Adipocyte (in vitro differentiated cells): ENCODE measurements at regions not wholly inside any gene's neighbourhood (a gene's known extent, or its start where the extent isn't known, plus 50 kb on each side); places are given as distances from the start of the nearest gene placed in this dataset.

ENCODE experiments used
- DNase-seq: peaks from one replicate; pipeline ENCODE4 v3.0.0-alpha.2; 2015; ENCODE audit warnings: low read depth
- H3K27me3 ChIP-seq: replicated peaks from 2 replicates; pipeline ENCODE4 v1.7.0; 2013; ENCODE audit warnings: mild to moderate bottlenecking, low read length, moderate library complexity; ENCODE audit not compliant: control insufficient read depth, insufficient read depth
- H3K36me3 ChIP-seq: 2 replicates; pipeline ENCODE4 v1.7.0; 2013; ENCODE audit warnings: low read length, mild to moderate bottlenecking, moderate library complexity; ENCODE audit not compliant: control insufficient read depth, insufficient read depth, severe bottlenecking
- H3K4me1 ChIP-seq: 2 replicates; pipeline ENCODE4 v1.7.0; 2013; ENCODE audit warnings: mild to moderate bottlenecking, low read length, moderate library complexity; ENCODE audit not compliant: control insufficient read depth, insufficient read depth
- H3K4me3 ChIP-seq: 2 replicates; pipeline ENCODE4 v1.7.0; 2013; ENCODE audit warnings: mild to moderate bottlenecking, low read length, moderate library complexity
- H3K9ac ChIP-seq: 2 replicates; pipeline ENCODE4 v1.7.0; 2013; ENCODE audit warnings: mild to moderate bottlenecking, low read length, moderate library complexity
- H3K9me3 ChIP-seq: 2 replicates; pipeline ENCODE4 v1.7.0; 2013; ENCODE audit warnings: mild to moderate bottlenecking, low read length, moderate library complexity; ENCODE audit not compliant: control insufficient read depth

DNA sequence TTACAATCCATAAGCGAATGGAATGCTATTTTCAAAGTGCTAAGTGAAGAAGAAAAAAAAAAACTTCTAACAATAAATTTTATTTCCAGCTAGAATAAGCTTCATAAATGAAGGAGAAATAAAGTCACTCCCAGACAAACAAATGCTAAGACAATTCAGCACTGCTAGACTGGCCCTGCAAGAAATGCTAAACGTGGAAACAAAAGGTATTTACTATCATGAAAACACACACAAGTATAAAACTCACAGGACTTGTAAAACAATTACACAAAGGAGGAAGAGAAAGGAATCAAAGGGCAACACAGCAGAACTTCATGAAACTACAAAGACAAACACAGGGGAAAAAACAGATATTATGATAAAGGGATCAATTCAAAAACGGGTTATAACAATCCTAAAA is 85.8 kb upstream of the NELL2 start:
- H3K4me1 ChIP-seq = no peaks in the 10 kb centered on the region
- H3K9me3 ChIP-seq = peaks cover 6% of the 10 kb centered on the region
- no peak overlapping the region for H3K9ac ChIP-seq
- no peaks in the 10 kb centered on the region for H3K27me3 ChIP-seq
- H3K36me3 ChIP-seq = no peaks in the 10 kb centered on the region
- no peak for DNase-seq
- H3K4me3 ChIP-seq = no peak overlapping the region

DNA sequence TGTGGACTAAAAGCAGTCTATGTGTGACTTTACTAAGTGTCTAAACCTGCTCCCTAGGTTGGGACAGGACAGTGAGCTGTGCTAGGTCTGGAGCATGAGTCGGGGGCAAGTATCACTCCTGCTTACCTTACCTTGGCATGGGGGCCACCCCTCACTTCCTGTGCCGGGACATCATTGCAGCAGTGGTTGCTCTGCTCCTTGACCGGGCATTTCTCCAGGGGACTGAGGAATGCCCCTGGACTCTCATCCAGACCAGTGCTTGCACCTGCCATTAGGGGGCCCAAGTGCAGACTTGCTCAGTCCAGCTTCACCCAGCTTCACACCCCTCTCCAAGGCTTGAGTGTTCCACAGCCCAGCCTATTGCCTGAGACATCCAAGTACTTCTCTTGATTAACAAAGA is 84.7 kb upstream of the NELL2 start:
- H3K9ac ChIP-seq = no peak overlapping the region
- H3K27me3 ChIP-seq = no peaks in the 10 kb centered on the region
- H3K36me3 ChIP-seq = no peaks in the 10 kb centered on the region
- no peak overlapping the region for H3K4me3 ChIP-seq
- no peaks in the 10 kb centered on the region for H3K4me1 ChIP-seq
- H3K9me3 ChIP-seq = peaks cover 2% of the 10 kb centered on the region
- no peak for DNase-seq

DNA sequence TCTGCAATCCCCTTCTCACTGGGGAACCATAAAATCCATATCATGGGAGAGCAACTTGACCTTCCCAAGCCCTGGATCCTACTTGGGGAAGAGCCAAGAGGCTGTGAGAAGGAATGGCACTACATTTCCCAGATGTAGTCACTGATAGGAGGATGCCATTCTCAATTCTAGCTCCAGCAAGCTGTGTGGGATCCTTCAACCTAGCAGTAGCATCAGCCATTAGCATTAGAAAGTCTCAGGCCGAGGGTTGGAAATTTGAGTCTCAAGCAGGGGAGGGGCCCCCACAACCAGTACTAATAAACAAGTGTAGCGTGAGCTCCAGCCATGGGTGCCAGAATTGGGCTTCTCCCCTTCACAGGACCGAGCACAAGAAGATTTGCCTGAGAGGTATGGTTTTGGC is 84.3 kb upstream of the NELL2 start:
- Histone ChIP-seq H3K4me1 (no peaks in the 10 kb centered on the region), H3K4me3 (no peak overlapping the region), H3K27me3 (no peaks in the 10 kb centered on the region), H3K9ac (no peak overlapping the region), H3K36me3 (no peaks in the 10 kb centered on the region), H3K9me3 (no peaks in the 10 kb centered on the region)
- DNase-seq = no peak

DNA sequence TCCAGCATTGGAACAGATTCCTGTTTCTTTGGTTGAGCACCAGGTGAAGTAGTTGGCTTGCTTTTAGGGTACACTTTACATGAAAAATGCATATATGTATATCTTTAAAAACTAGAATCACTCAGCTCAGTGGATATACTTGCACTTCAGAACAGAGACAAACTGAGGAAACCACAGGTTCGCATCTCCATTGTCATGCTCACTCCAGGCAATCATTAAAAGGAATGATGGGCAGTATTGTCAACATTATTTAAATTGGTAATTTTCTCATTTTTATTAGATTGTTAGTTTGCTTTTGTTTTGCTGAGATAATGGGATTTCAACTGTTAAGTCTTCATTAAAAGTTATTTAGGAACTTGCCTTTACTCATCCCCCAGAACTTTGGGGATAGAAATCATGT is 71.0 kb upstream of the NELL2 start:
- Histone ChIP-seq H3K36me3 (no peaks in the 10 kb centered on the region), H3K9me3 (no peaks in the 10 kb centered on the region), H3K9ac (no peak overlapping the region), H3K27me3 (no peaks in the 10 kb centered on the region), H3K4me3 (no peak overlapping the region), H3K4me1 (no peaks in the 10 kb centered on the region)
- no peak for DNase-seq

DNA sequence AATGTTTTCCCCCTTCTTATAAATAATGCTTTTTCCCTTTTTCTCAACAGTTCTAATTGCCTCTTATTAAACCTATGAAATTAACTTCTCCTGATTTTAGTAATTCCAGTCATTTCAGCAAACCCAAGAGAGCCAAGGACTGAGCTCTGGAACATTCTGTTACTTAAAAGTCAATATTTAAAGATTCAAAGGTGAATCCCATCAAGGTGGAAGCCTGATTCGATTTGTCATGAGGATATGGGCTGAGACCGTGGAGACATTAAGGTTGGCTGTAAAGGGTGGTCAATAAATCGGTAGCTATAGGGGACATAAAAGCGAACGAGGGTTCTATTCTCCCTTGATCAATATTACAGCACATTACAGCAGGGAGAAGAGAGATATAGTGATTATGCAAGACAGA is 66.6 kb upstream of the NELL2 start:
- DNase-seq = no peak
- Histone ChIP-seq H3K9me3 (no peaks in the 10 kb centered on the region), H3K36me3 (no peaks in the 10 kb centered on the region), H3K27me3 (no peaks in the 10 kb centered on the region), H3K4me1 (no peaks in the 10 kb centered on the region), H3K9ac (no peak overlapping the region), H3K4me3 (no peak overlapping the region)

DNA sequence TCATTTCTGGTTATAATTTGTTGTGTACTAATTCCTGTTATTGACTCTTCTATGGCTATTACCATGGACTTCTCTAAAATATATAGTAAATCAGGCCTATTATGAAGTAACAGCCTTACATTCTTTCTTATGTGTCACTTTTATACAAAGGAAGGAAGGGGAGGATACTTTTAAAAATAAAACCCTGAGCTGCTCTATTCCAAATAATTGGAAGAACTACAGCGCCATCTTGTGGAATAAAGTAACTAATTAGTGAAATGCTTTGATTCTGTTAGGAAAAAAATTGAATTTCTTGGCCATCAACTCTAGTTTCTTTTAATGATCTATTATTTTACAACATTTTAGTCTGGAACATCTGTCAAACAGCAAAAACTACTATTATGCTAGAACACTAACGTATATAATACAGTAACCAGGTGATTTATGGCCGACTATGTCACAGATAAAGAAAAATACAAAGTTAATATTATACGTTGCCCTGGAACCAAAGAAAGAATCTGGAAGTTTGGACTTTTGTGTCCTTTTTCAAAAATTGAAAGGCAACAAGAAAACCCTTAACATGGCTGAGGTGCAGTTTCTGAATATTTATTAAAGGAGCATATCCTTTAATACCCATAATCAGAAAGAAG is 55.0 kb upstream of the NELL2 start:
- peak; percentile 96 for DNase-seq
- no peaks in the 10 kb centered on the region for H3K36me3 ChIP-seq
- H3K9me3 ChIP-seq = no peaks in the 10 kb centered on the region
- peaks cover 3% of the 10 kb centered on the region for H3K4me1 ChIP-seq
- H3K27me3 ChIP-seq = no peaks in the 10 kb centered on the region
- H3K9ac ChIP-seq = no peak overlapping the region
- no peak overlapping the region for H3K4me3 ChIP-seq

DNA sequence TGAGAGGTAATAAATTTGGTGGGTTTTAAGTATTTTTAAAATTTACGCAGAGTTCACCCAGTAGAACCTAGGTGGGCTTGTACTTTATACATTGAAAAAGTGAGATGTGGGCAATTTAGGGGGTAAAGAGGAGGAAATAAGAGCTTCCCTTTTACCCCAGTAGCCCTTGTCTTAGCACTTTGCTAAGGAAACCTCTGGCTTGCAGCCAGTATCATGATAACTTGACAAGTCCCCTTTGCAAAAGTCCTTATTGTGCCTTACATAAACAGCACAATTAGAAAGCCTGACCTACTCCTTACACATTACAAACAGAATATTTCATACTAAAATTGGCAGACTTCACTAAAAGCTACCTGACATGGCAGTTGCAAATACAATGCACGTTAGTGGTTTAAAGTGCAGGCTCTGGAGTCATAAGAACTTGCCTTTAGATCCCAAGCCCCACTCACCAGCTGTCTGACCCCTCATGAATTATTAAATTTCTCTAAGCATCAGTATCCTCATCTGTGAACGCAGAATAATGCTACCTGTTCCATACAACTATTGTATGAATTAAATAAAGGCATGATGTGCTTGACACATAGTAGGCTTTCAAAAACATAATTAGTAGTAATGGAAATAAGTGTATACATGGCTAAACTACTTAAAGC is 53.2 kb upstream of the NELL2 start:
- H3K36me3 ChIP-seq = no peaks in the 10 kb centered on the region
- H3K4me1 ChIP-seq = peaks cover 3% of the 10 kb centered on the region
- no peak overlapping the region for H3K4me3 ChIP-seq
- no peak overlapping the region for H3K9ac ChIP-seq
- no peaks in the 10 kb centered on the region for H3K27me3 ChIP-seq
- no peak for DNase-seq
- no peaks in the 10 kb centered on the region for H3K9me3 ChIP-seq
